Vagina (tissue), 2 donors: ENCODE measurements at regions not wholly inside any gene's neighbourhood (a gene's known extent, or its start where the extent isn't known, plus 50 kb on each side); places are given as distances from the start of the nearest gene placed in this dataset.
"Not testable (repeated sequence)": the region's sequence is repeated elsewhere in the genome, so short reads cannot be mapped to it uniquely, and the experiment has no call there.

Experiments
- DNase-seq, 2 donors: peaks; one replicate each; pipeline ENCODE4 v3.0.0-alpha.2; 2017; ENCODE audit errors: extremely low spot score in 2 of 2
- H3K27ac ChIP-seq: fragments of 200-600 bp; sonication (generic); one replicate; pipeline ENCODE4 v1.5.1; 2019
- H3K27me3 ChIP-seq: fragments of 200-600 bp; sonication (generic); one replicate; pipeline ENCODE4 v1.5.1; 2019
- H3K36me3 ChIP-seq, 2 donors: fragments of 200-600 bp; sonication (generic); one replicate each; pipeline ENCODE4 v1.5.1; 2017 to 2019
- H3K4me1 ChIP-seq: fragments of 200-600 bp; sonication (generic); one replicate; pipeline ENCODE4 v1.5.1; 2019
- H3K4me3 ChIP-seq, 2 donors: fragments of 200-600 bp; sonication (generic); 1 replicate in 1 of 2; 2 replicates in 1 of 2; pipeline ENCODE4 v1.5.1; 2016 to 2019
- H3K9me3 ChIP-seq: fragments of 200-600 bp; sonication (generic); one replicate; pipeline ENCODE4 v1.5.1; 2019
- CTCF ChIP-seq, 3 experiments: fragments of 450-650 bp in 2 of 3; fragments of 200-600 bp in 1 of 3; sonication (generic) in 1 of 3; IDR thresholded peaks; one replicate each; pipeline ENCODE4 v1.5.1; 2017 to 2019; ENCODE audit warnings: antibody characterized with exemption in 3 of 3, mild to moderate bottlenecking in 2 of 3, moderate library complexity in 2 of 3
- POLR2A ChIP-seq, 2 donors: fragments of 450-650 bp; IDR thresholded peaks; one replicate each; pipeline ENCODE4 v1.6.1; 2017; ENCODE audit warnings: antibody characterized with exemption in 2 of 2, mild to moderate bottlenecking in 2 of 2, moderate library complexity in 2 of 2
- POLR2AphosphoS5 ChIP-seq, 2 donors: sonication (generic); formaldehyde crosslinking; IDR thresholded peaks; one replicate each; pipeline ENCODE4 v1.9.0; 2017; ENCODE audit warnings: antibody characterized with exemption in 2 of 2, mild to moderate bottlenecking in 2 of 2, low read depth in 1 of 2; ENCODE audit not compliant: insufficient read depth in 1 of 2
- intact Hi-C: fragments of 100-400 bp; cut with DNase I; formaldehyde crosslinking; loops from one replicate; pipeline ENCODE4 v1.15.1; 2023

- intact Hi-C loops: no loop called here
- Histone ChIP-seq H3K27ac (no peak overlapping the region), H3K4me3 (no peak overlapping the region), H3K36me3 (no peaks in the 10 kb centered on the region), H3K4me1 (no peaks in the 10 kb centered on the region), H3K9me3 (no peaks in the 10 kb centered on the region), H3K27me3 (no peaks in the 10 kb centered on the region)
- no peak for DNase-seq
- TF ChIP-seq POLR2AphosphoS5 (IDR thresholded peaks at IDR 0.05; ENCODE audit: insufficient read depth in 1 of 2, low read depth in 1 of 2) (no peak), CTCF (IDR thresholded peaks at IDR 0.05) (no peak), POLR2A (IDR thresholded peaks at IDR 0.05) (no peak)
Measured at GRCh38 chr9:75551861-75552260, 338.6 kb upstream of the PCSK5 start.

GRCh38 chr9:75552941-75553340 lies 337.5 kb upstream of the PCSK5 start:
- H3K27ac ChIP-seq: no peak overlapping the region
- no peak for DNase-seq
- intact Hi-C loops: no loop called here
- TF ChIP-seq POLR2A (IDR thresholded peaks at IDR 0.05): no peak
- H3K36me3 ChIP-seq: no peaks in the 10 kb centered on the region
- no peaks in the 10 kb centered on the region for H3K27me3 ChIP-seq
- no peak overlapping the region for H3K4me3 ChIP-seq
- H3K9me3 ChIP-seq: no peaks in the 10 kb centered on the region
- H3K4me1 ChIP-seq: no peaks in the 10 kb centered on the region

- H3K4me1 ChIP-seq, H3K36me3 ChIP-seq, H3K9me3 ChIP-seq, intact Hi-C loops, H3K4me3 ChIP-seq, DNase-seq, H3K27me3 ChIP-seq, H3K27ac ChIP-seq: not testable (repeated sequence)
Measured at GRCh38 chr9:75566813-75567212, 323.7 kb upstream of the PCSK5 start.

- no peak for TF ChIP-seq CTCF (IDR thresholded peaks at IDR 0.05)
- no peak for TF ChIP-seq POLR2A (IDR thresholded peaks at IDR 0.05)
- no peak for TF ChIP-seq POLR2AphosphoS5 (IDR thresholded peaks at IDR 0.05; ENCODE audit: insufficient read depth in 1 of 2, low read depth in 1 of 2)
- no peaks in the 10 kb centered on the region for H3K36me3 ChIP-seq
- H3K4me1 ChIP-seq: no peaks in the 10 kb centered on the region
- intact Hi-C loops: no loop called here
- no peaks in the 10 kb centered on the region for H3K9me3 ChIP-seq
- DNase-seq: no peak
- H3K27ac ChIP-seq: no peak overlapping the region
- no peak overlapping the region for H3K4me3 ChIP-seq
- no peaks in the 10 kb centered on the region for H3K27me3 ChIP-seq
Measured at GRCh38 chr9:75570538-75570937, 319.9 kb upstream of the PCSK5 start.

GRCh38 chr9:75574569-75574968 lies 315.9 kb upstream of the PCSK5 start:
- no peak for DNase-seq
- no peaks in the 10 kb centered on the region for H3K4me1 ChIP-seq
- H3K36me3 ChIP-seq: no peaks in the 10 kb centered on the region
- H3K27me3 ChIP-seq: no peaks in the 10 kb centered on the region
- H3K9me3 ChIP-seq: no peaks in the 10 kb centered on the region
- H3K4me3 ChIP-seq: no peak overlapping the region
- H3K27ac ChIP-seq: no peak overlapping the region
- TF ChIP-seq POLR2A (IDR thresholded peaks at IDR 0.05): no peak
- no peak for TF ChIP-seq CTCF (IDR thresholded peaks at IDR 0.05)
- intact Hi-C loops: no loop called here

- intact Hi-C loops: no loop called here
Measured at GRCh38 chr9:75582870-75583269, 307.6 kb upstream of the PCSK5 start.

More at GRCh38 chr9:75582870-75583269, 307.6 kb upstream of the PCSK5 start:
- H3K9me3 ChIP-seq: no peaks in the 10 kb centered on the region
- TF ChIP-seq CTCF (IDR thresholded peaks at IDR 0.05) (no peak), POLR2A (IDR thresholded peaks at IDR 0.05) (no peak)
- H3K27ac ChIP-seq: no peak overlapping the region
- no peaks in the 10 kb centered on the region for H3K36me3 ChIP-seq
- DNase-seq: no peak
- H3K4me3 ChIP-seq: no peak overlapping the region
- H3K4me1 ChIP-seq: no peaks in the 10 kb centered on the region
- no peaks in the 10 kb centered on the region for H3K27me3 ChIP-seq
